HCT116 (cell line): ENCODE measurements at regions not wholly inside any gene's neighbourhood (a gene's known extent, or its start where the extent isn't known, plus 50 kb on each side); places are given as distances from the start of the nearest gene placed in this dataset.
"Not testable (repeated sequence)": the region's sequence is repeated elsewhere in the genome, so short reads cannot be mapped to it uniquely, and the experiment has no call there.

Experiments
- ATAC-seq: fragments of 200-7000 bp; cut with Tn5 transposase; 2 replicates; pipeline ENCODE4 v1.9.1; 2020; ENCODE audit warnings: mild to moderate bottlenecking, moderate library complexity
- BruUV-seq: library from RNA; stranded (reverse); fragments of 400-500 nt; replicated peaks from 2 replicates; lab custom pipeline; 2021; lab: Mats Ljungman, UMichigan
- CTCF ChIA-PET: fragments of 300-600 bp; sonication (Branson Sonifier 250); formaldehyde crosslinking; loops from one replicate; lab custom pipeline; 2021; ENCODE audit warnings: antibody characterized with exemption; lab: Charles Lee
- POLR2A ChIA-PET: fragments of 300-600, 350-600 bp; sonication (Branson Sonifier 250); formaldehyde crosslinking; loops from one replicate; lab custom pipeline; 2021; ENCODE audit warnings: antibody characterized with exemption; lab: Charles Lee
- RAD21 ChIA-PET, 2 experiments: fragments of 300-600 bp; sonication (Branson Sonifier 250); formaldehyde crosslinking; loops; one replicate each; lab custom pipeline; 2023; ENCODE audit warnings: low total read pairs in 2 of 2; ENCODE audit not compliant: uncharacterized antibody in 2 of 2, unreplicated experiment in 2 of 2, low non-redundant PET in 1 of 2; lab: Charles Lee
- DNase-seq: peaks from one replicate; pipeline ENCODE4 v3.0.0-alpha.2; 2010; ENCODE audit warnings: low read depth, low spot score
- H2AFZ ChIP-seq: fragments of 200-600 bp; shearing (Covaris generic), sonication (generic); 2 replicates; pipeline ENCODE4 v1.6.1; 2017; ENCODE audit warnings: low read depth, mixed run types, mixed read lengths, antibody characterized with exemption, low read length; ENCODE audit not compliant: poor library complexity, severe bottlenecking
- H3K27ac ChIP-seq: 2 replicates; pipeline ENCODE4 v1.5.1; 2012; ENCODE audit warnings: low read depth, low read length
- H3K27me3 ChIP-seq: fragments of 200-600 bp; sonication (generic); 2 replicates; pipeline ENCODE4 v1.6.1; 2016; ENCODE audit warnings: mixed run types, low read length, mixed read lengths; ENCODE audit not compliant: insufficient read depth
- H3K36me3 ChIP-seq, 2 experiments: fragments of 200-500 bp in 1 of 2; fragments of 200-600 bp in 1 of 2; sonication (Bioruptor generic) in 1 of 2; sonication (generic) in 1 of 2; 2 replicates each; pipeline versions ENCODE4 v1.5.1 to v1.6.1; 2014 to 2016; ENCODE audit warnings: low read length in 2 of 2, inconsistent platforms in 1 of 2, mixed read lengths in 1 of 2, mixed run types in 1 of 2; ENCODE audit not compliant: insufficient read depth in 2 of 2, control insufficient read depth in 1 of 2
- H3K4me1 ChIP-seq, 2 experiments: fragments of 200-600 bp in 1 of 2; sonication (generic) in 1 of 2; 2 replicates each; pipeline versions ENCODE4 v1.5.1 to v1.6.1; 2012 to 2017; ENCODE audit warnings: low read length in 2 of 2, inconsistent platforms in 1 of 2, mild to moderate bottlenecking in 1 of 2, mixed read lengths in 1 of 2, mixed run types in 1 of 2, moderate library complexity in 1 of 2; ENCODE audit not compliant: insufficient read depth in 2 of 2, control insufficient read depth in 1 of 2
- H3K4me2 ChIP-seq: fragments of 200-600 bp; sonication (generic); 2 replicates; pipeline ENCODE4 v1.6.1; 2017; ENCODE audit warnings: mixed run types, low read length, mixed read lengths
- H3K4me3 ChIP-seq, 2 experiments: fragments of 200-600 bp in 1 of 2; sonication (generic) in 1 of 2; replicated peaks in 1 of 2; 2 replicates each; pipeline ENCODE4 v1.5.1; 2011 to 2016; ENCODE audit warnings: low read length in 2 of 2, control low read depth in 1 of 2, low read depth in 1 of 2, mild to moderate bottlenecking in 1 of 2, mixed read lengths in 1 of 2, mixed run types in 1 of 2
- H3K79me2 ChIP-seq: fragments of 200-600 bp; sonication (generic); 2 replicates; pipeline ENCODE4 v1.6.1; 2017; ENCODE audit warnings: mild to moderate bottlenecking, mixed run types, low read length, moderate library complexity, mixed read lengths; ENCODE audit not compliant: insufficient read depth
- H3K9ac ChIP-seq: fragments of 200-600 bp; sonication (generic); 2 replicates; pipeline ENCODE4 v1.6.1; 2016; ENCODE audit warnings: low read length, mixed read lengths
- H3K9me2 ChIP-seq: fragments of 200-600 bp; sonication (generic), shearing (Covaris generic); 2 replicates; pipeline ENCODE4 v1.6.1; 2017; ENCODE audit warnings: mixed run types, mild to moderate bottlenecking, moderate library complexity; ENCODE audit not compliant: insufficient read depth
- H3K9me3 ChIP-seq, 2 experiments: fragments of 200-500 bp in 1 of 2; fragments of 200-600 bp in 1 of 2; sonication (Bioruptor generic) in 1 of 2; sonication (generic) in 1 of 2; 2 replicates each; pipeline ENCODE4 v1.6.1; 2014 to 2017; ENCODE audit warnings: low read length in 2 of 2, mixed read lengths in 2 of 2, inconsistent platforms in 1 of 2, low read depth in 1 of 2, mild to moderate bottlenecking in 1 of 2, mixed run types in 1 of 2, moderate library complexity in 1 of 2; ENCODE audit not compliant: control insufficient read depth in 1 of 2, insufficient read depth in 1 of 2
- H4K20me1 ChIP-seq: fragments of 200-600 bp; sonication (generic), shearing (Covaris generic); 2 replicates; pipeline ENCODE4 v1.6.1; 2017; ENCODE audit warnings: mixed run types, mild to moderate bottlenecking, moderate library complexity; ENCODE audit not compliant: insufficient read depth
- intact Hi-C: fragments of 100-400 bp; cut with micrococcal nuclease; formaldehyde crosslinking; loops from 2 replicates; pipeline ENCODE4 v1.10.0; 2022

GRCh38 chrX:3833761-3834542, 120.5 kb upstream of the PRKX start:
- not testable (repeated sequence) for BruUV-seq, DNase-seq

GRCh38 chrX:3830020-3830419, 116.6 kb upstream of the PRKX start:
- H3K4me1 ChIP-seq, RAD21 ChIA-PET, POLR2A ChIA-PET, DNase-seq, CTCF ChIA-PET, BruUV-seq, H3K4me3 ChIP-seq, H3K9me3 ChIP-seq, H3K79me2 ChIP-seq, H4K20me1 ChIP-seq, H3K9ac ChIP-seq, H3K4me2 ChIP-seq, H3K36me3 ChIP-seq, H3K27ac ChIP-seq, H3K9me2 ChIP-seq, intact Hi-C loops, H2AFZ ChIP-seq, H3K27me3 ChIP-seq, ATAC-seq: not testable (repeated sequence)

More at GRCh38 chrX:3833761-3834542, 120.5 kb upstream of the PRKX start:
- H3K4me2 ChIP-seq, POLR2A ChIA-PET, H3K9me3 ChIP-seq, H3K9me2 ChIP-seq, H3K27me3 ChIP-seq, H3K27ac ChIP-seq, H2AFZ ChIP-seq, H3K79me2 ChIP-seq, H3K4me1 ChIP-seq, H3K4me3 ChIP-seq, intact Hi-C loops, RAD21 ChIA-PET, ATAC-seq, H3K9ac ChIP-seq, H4K20me1 ChIP-seq, H3K36me3 ChIP-seq, CTCF ChIA-PET: not testable (repeated sequence)

GRCh38 chrX:3829041-3829531, 115.6 kb upstream of the PRKX start:
- RAD21 ChIA-PET, H3K36me3 ChIP-seq, H2AFZ ChIP-seq, ATAC-seq, H4K20me1 ChIP-seq, BruUV-seq, H3K9me3 ChIP-seq, POLR2A ChIA-PET, CTCF ChIA-PET, H3K4me2 ChIP-seq, H3K9ac ChIP-seq, intact Hi-C loops, H3K27me3 ChIP-seq, H3K9me2 ChIP-seq, H3K27ac ChIP-seq, H3K79me2 ChIP-seq, H3K4me1 ChIP-seq, DNase-seq, H3K4me3 ChIP-seq: not testable (repeated sequence)

- POLR2A ChIA-PET, H4K20me1 ChIP-seq, H3K9me3 ChIP-seq, H3K36me3 ChIP-seq, H3K4me2 ChIP-seq, RAD21 ChIA-PET, H2AFZ ChIP-seq, CTCF ChIA-PET, DNase-seq, ATAC-seq, H3K9me2 ChIP-seq, H3K27me3 ChIP-seq, H3K79me2 ChIP-seq, intact Hi-C loops, H3K27ac ChIP-seq, H3K4me1 ChIP-seq, H3K4me3 ChIP-seq, H3K9ac ChIP-seq: not testable (repeated sequence)
- TSS peak; percentile 18 for BruUV-seq
These were observed 115.1 kb upstream of the PRKX start for GRCh38 chrX:3828378-3829040.
